ENCODE measurements at regions not wholly inside any gene's neighbourhood (a gene's known extent, or its start where the extent isn't known, plus 50 kb on each side); places are given as distances from the start of the nearest gene placed in this dataset.

DNA sequence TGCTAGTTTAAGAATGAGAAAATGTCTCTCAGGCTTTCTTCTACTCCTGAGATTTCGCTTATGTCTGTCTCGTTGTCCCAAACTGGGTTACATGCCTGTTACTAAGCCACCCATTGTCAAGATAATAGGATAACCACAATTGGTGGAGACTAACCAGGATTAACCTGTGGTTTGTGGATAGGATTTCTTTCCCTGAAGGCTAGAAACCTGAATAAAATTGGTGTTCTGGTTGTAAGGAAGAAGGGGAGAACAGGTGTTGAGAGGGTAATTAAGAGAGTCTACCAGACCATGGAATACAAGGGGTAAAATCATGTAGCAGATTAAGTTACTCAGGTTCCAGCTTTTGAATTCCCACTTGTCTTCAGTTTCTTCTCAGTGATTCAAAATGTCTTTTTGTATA is 225.4 kb downstream of the CPE start:
- TF ChIP-seq PCBP2 (optimal IDR thresholded peaks at IDR 0.05; ENCODE audit: low read depth, low read length, poor library complexity, severe bottlenecking), result no peak
- no peak for TF ChIP-seq FOXJ3 (CRISPR knock-in tag; IDR thresholded peaks at IDR 0.05; ENCODE audit: borderline replicate concordance)
- no peak for TF ChIP-seq CTCF (CRISPR knock-in tag; IDR thresholded peaks at IDR 0.05)
- no peak for TF ChIP-seq PHF21A (CRISPR knock-in tag; IDR thresholded peaks at IDR 0.05)
- TF ChIP-seq ZNF232 (CRISPR knock-in tag; IDR thresholded peaks at IDR 0.05; ENCODE audit: borderline replicate concordance), result no peak
- no peak for TF ChIP-seq MAFK (conservative IDR thresholded peaks at IDR 0.05 in 1 of 2, IDR thresholded peaks at IDR 0.05 in 1 of 2; ENCODE audit: low read length in 2 of 2)
- no peak for TF ChIP-seq SOX5 (CRISPR knock-in tag; IDR thresholded peaks at IDR 0.05; ENCODE audit: borderline replicate concordance)
- no peak for TF ChIP-seq TBL1XR1 (IDR thresholded peaks at IDR 0.05; ENCODE audit: borderline replicate concordance, low read length, partially characterized antibody)
- TF ChIP-seq, protein P1, sequence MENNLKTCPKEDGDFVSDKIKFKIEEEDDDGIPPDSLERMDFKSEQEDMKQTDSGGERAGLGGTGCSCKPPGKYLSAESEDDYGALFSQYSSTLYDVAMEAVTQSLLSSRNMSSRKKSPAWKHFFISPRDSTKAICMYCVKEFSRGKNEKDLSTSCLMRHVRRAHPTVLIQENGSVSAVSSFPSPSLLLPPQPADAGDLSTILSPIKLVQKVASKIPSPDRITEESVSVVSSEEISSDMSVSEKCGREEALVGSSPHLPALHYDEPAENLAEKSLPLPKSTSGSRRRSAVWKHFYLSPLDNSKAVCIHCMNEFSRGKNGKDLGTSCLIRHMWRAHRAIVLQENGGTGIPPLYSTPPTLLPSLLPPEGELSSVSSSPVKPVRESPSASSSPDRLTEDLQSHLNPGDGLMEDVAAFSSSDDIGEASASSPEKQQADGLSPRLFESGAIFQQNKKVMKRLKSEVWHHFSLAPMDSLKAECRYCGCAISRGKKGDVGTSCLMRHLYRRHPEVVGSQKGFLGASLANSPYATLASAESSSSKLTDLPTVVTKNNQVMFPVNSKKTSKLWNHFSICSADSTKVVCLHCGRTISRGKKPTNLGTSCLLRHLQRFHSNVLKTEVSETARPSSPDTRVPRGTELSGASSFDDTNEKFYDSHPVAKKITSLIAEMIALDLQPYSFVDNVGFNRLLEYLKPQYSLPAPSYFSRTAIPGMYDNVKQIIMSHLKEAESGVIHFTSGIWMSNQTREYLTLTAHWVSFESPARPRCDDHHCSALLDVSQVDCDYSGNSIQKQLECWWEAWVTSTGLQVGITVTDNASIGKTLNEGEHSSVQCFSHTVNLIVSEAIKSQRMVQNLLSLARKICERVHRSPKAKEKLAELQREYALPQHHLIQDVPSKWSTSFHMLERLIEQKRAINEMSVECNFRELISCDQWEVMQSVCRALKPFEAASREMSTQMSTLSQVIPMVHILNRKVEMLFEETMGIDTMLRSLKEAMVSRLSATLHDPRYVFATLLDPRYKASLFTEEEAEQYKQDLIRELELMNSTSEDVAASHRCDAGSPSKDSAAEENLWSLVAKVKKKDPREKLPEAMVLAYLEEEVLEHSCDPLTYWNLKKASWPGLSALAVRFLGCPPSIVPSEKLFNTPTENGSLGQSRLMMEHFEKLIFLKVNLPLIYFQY (CRISPR knock-in tag; IDR thresholded peaks at IDR 0.05; ENCODE audit: borderline replicate concordance), result no peak
- no peak for TF ChIP-seq POLR2AphosphoS5 (IDR thresholded peaks at IDR 0.05; ENCODE audit: low read depth, low read length)
- no peak for TF ChIP-seq POLR2A (IDR thresholded peaks at IDR 0.05; ENCODE audit: insufficient read depth in 1 of 2, low read depth in 2 of 2, low read length in 2 of 2)
- TF ChIP-seq KAT8 (CRISPR knock-in tag; IDR thresholded peaks at IDR 0.05), result no peak
